ENCODE measurements at regions not wholly inside any gene's neighbourhood (a gene's known extent, or its start where the extent isn't known, plus 50 kb on each side); places are given as distances from the start of the nearest gene placed in this dataset.

GRCh38 chr14:49494836-49495235 lies 91.3 kb downstream of the RPS29 start:
- DNase-seq (ENCODE audit: low spot score), result no peak
- Histone ChIP-seq H3K4me1 (peaks cover 7% of the 10 kb centered on the region), H3K36me3 (no peaks in the 10 kb centered on the region), H2AFZ (replicated peaks) (no peak overlapping the region), H3F3A (ENCODE audit: low read depth) (no peaks in the 10 kb centered on the region), H3K9me3 (ENCODE audit: low read depth) (no peaks in the 10 kb centered on the region), H3K4me3 (no peak overlapping the region), H3K4me2 (no peak overlapping the region), H3K27ac (no peak overlapping the region), H4K20me1 (ENCODE audit: low read depth) (no peaks in the 10 kb centered on the region), H3K79me2 (ENCODE audit: low read depth) (no peaks in the 10 kb centered on the region), H3K9ac (no peak overlapping the region), H3K27me3 (no peaks in the 10 kb centered on the region)
- TF ChIP-seq EZH2 (IDR thresholded peaks at IDR 0.05), result no peak
- no peak for TF ChIP-seq CTCF (IDR thresholded peaks at IDR 0.05)
- TF ChIP-seq EZH2phosphoT487 (IDR thresholded peaks at IDR 0.05), result no peak
- H3K27me3 Mint-ChIP-seq (ENCODE audit: insufficient read depth, low read depth), result peaks cover 6% of the 10 kb centered on the region
- no peaks in the 10 kb centered on the region for H3K4me1 Mint-ChIP-seq
- no peaks in the 10 kb centered on the region for H3K9me3 Mint-ChIP-seq
- H3K36me3 Mint-ChIP-seq, result no peaks in the 10 kb centered on the region
- H3K27ac Mint-ChIP-seq, result no peak overlapping the region
- no peak overlapping the region for H3K4me3 Mint-ChIP-seq

GRCh38 chr14:49493557-49493956 lies 92.6 kb downstream of the RPS29 start:
- Mint-ChIP-seq H3K36me3 (no peaks in the 10 kb centered on the region), H3K27ac (no peak overlapping the region), H3K27me3 (ENCODE audit: insufficient read depth, low read depth) (peaks cover 4% of the 10 kb centered on the region), H3K4me3 (no peak overlapping the region), H3K4me1 (no peaks in the 10 kb centered on the region), H3K9me3 (no peaks in the 10 kb centered on the region)
- Histone ChIP-seq H3K4me2 (no peak overlapping the region), H3F3A (ENCODE audit: low read depth) (no peaks in the 10 kb centered on the region), H3K4me3 (no peak overlapping the region), H3K36me3 (no peaks in the 10 kb centered on the region), H2AFZ (replicated peaks) (no peak overlapping the region), H3K27me3 (no peaks in the 10 kb centered on the region), H4K20me1 (ENCODE audit: low read depth) (no peaks in the 10 kb centered on the region), H3K4me1 (peaks cover 7% of the 10 kb centered on the region), H3K79me2 (ENCODE audit: low read depth) (no peaks in the 10 kb centered on the region), H3K9ac (no peak overlapping the region), H3K27ac (no peak overlapping the region), H3K9me3 (ENCODE audit: low read depth) (no peaks in the 10 kb centered on the region)
- DNase-seq (ENCODE audit: low spot score), result no peak
- TF ChIP-seq CTCF (IDR thresholded peaks at IDR 0.05) (no peak), EZH2phosphoT487 (IDR thresholded peaks at IDR 0.05) (no peak), EZH2 (IDR thresholded peaks at IDR 0.05) (no peak)

- no peak overlapping the region for H3K4me2 ChIP-seq
- no peak overlapping the region for H3K9ac ChIP-seq
- Mint-ChIP-seq H3K4me1 (no peaks in the 10 kb centered on the region), H3K9me3 (no peaks in the 10 kb centered on the region), H3K4me3 (no peak overlapping the region), H3K27ac (no peak overlapping the region), H3K36me3 (no peaks in the 10 kb centered on the region), H3K27me3 (ENCODE audit: insufficient read depth, low read depth) (peaks cover 4% of the 10 kb centered on the region)
- no peak overlapping the region for H2AFZ ChIP-seq (replicated peaks)
- no peak for DNase-seq (ENCODE audit: low spot score)
- no peaks in the 10 kb centered on the region for H3K9me3 ChIP-seq (ENCODE audit: low read depth)
- no peaks in the 10 kb centered on the region for H3K27me3 ChIP-seq
- peaks cover 7% of the 10 kb centered on the region for H3K4me1 ChIP-seq
- H3K4me3 ChIP-seq, result no peak overlapping the region
- TF ChIP-seq EZH2phosphoT487 (IDR thresholded peaks at IDR 0.05) (no peak), CTCF (IDR thresholded peaks at IDR 0.05) (no peak), EZH2 (IDR thresholded peaks at IDR 0.05) (no peak)
- H3K36me3 ChIP-seq, result no peaks in the 10 kb centered on the region
- H3F3A ChIP-seq (ENCODE audit: low read depth), result no peaks in the 10 kb centered on the region
- no peaks in the 10 kb centered on the region for H4K20me1 ChIP-seq (ENCODE audit: low read depth)
- no peaks in the 10 kb centered on the region for H3K79me2 ChIP-seq (ENCODE audit: low read depth)
- no peak overlapping the region for H3K27ac ChIP-seq
Measured at GRCh38 chr14:49492151-49492550, 94.0 kb downstream of the RPS29 start.

Measured in neural progenitor cell (in vitro differentiated cells).